Tibial nerve (tissue), 4 donors: ENCODE measurements at regions not wholly inside any gene's neighbourhood (a gene's known extent, or its start where the extent isn't known, plus 50 kb on each side); places are given as distances from the start of the nearest gene placed in this dataset.
"Not testable (repeated sequence)": the region's sequence is repeated elsewhere in the genome, so short reads cannot be mapped to it uniquely, and the experiment has no call there.

Source experiments
- DNase-seq, 2 donors: peaks; one replicate each; pipeline ENCODE4 v3.0.0-alpha.2; 2019; ENCODE audit warnings: low spot score in 2 of 2
- H3K27ac ChIP-seq, 4 donors: fragments of 200-600 bp; sonication (generic) in 3 of 4; one replicate each; pipeline ENCODE4 v1.5.1; 2017 to 2019; ENCODE audit warnings: mild to moderate bottlenecking in 1 of 4
- H3K27me3 ChIP-seq, 2 donors: fragments of 200-600 bp; sonication (generic) in 1 of 2; one replicate each; pipeline versions ENCODE4 v1.5.1 to v1.6.0; 2017 to 2019
- H3K36me3 ChIP-seq, 3 donors: fragments of 200-600 bp; sonication (generic); one replicate each; pipeline ENCODE4 v1.5.1; 2018 to 2019
- H3K4me1 ChIP-seq, 4 donors: fragments of 200-600 bp; sonication (generic) in 3 of 4; one replicate each; pipeline ENCODE4 v1.5.1; 2017 to 2019
- H3K4me3 ChIP-seq, 4 donors: fragments of 200-600 bp; sonication (generic) in 3 of 4; one replicate each; pipeline ENCODE4 v1.5.1; 2017 to 2019; ENCODE audit warnings: mild to moderate bottlenecking in 1 of 4, moderate library complexity in 1 of 4
- H3K9me3 ChIP-seq, 4 donors: fragments of 200-600 bp; sonication (generic) in 3 of 4; one replicate each; pipeline ENCODE4 v1.5.1; 2017 to 2019
- CTCF ChIP-seq, 5 experiments: fragments of 200-600 bp in 3 of 5; fragments of 450-650 bp in 2 of 5; sonication (generic) in 3 of 5; IDR thresholded peaks; one replicate each; pipeline ENCODE4 v1.5.1; 2016 to 2019; ENCODE audit warnings: antibody characterized with exemption in 5 of 5, mild to moderate bottlenecking in 3 of 5, moderate library complexity in 2 of 5
- EP300 ChIP-seq, 2 donors: sonication (generic); formaldehyde crosslinking; IDR thresholded peaks; one replicate each; pipeline ENCODE4 v1.6.1; 2017; ENCODE audit warnings: antibody characterized with exemption in 2 of 2, mild to moderate bottlenecking in 1 of 2
- POLR2A ChIP-seq, 2 donors: fragments of 450-650 bp; IDR thresholded peaks; one replicate each; pipeline ENCODE4 v1.6.1; 2017; ENCODE audit warnings: antibody characterized with exemption in 2 of 2, mild to moderate bottlenecking in 2 of 2, moderate library complexity in 2 of 2
- WGBS, 2 donors: methylation state at CpG; one replicate each; pipeline ENCODE4 v1.1.5; 2018; 5-methylcytosine and 5-hydroxymethylcytosine counted together

- H3K27me3 ChIP-seq: no peaks in the 10 kb centered on the region
- no peak overlapping the region for H3K27ac ChIP-seq
- H3K36me3 ChIP-seq: no peaks in the 10 kb centered on the region
- no peak for DNase-seq
- H3K4me1 ChIP-seq: no peaks in the 10 kb centered on the region
- TF ChIP-seq EP300 (IDR thresholded peaks at IDR 0.05): no peak
- no peak for TF ChIP-seq POLR2A (IDR thresholded peaks at IDR 0.05)
- no peak for TF ChIP-seq CTCF (IDR thresholded peaks at IDR 0.05)
- WGBS, 2 donors: 94 to 98% methylated on average over 14 to 18 of the region's 34 CpGs
- H3K9me3 ChIP-seq: peaks cover 0 to 11% (median 0%) of the 10 kb centered on the region in 4 donors
- H3K4me3 ChIP-seq: no peak overlapping the region
Measured at GRCh38 chr13:80707000-80707983, 366.4 kb upstream of the SPRY2 start.

GRCh38 chr13:80706164-80706471 is 365.2 kb upstream of the SPRY2 start:
- peaks cover 0 to 11% (median 0%) of the 10 kb centered on the region in 4 donors for H3K9me3 ChIP-seq
- TF ChIP-seq EP300 (IDR thresholded peaks at IDR 0.05) (no peak), CTCF (IDR thresholded peaks at IDR 0.05) (no peak), POLR2A (IDR thresholded peaks at IDR 0.05) (no peak)
- no peak overlapping the region for H3K27ac ChIP-seq
- H3K4me1 ChIP-seq: no peaks in the 10 kb centered on the region
- DNase-seq: no peak
- H3K27me3 ChIP-seq: no peaks in the 10 kb centered on the region
- H3K36me3 ChIP-seq: no peaks in the 10 kb centered on the region
- H3K4me3 ChIP-seq: no peak overlapping the region
- WGBS, 2 donors: 93 to 94% methylated on average over 2 to 7 of the region's 10 CpGs

- H3K27me3 ChIP-seq: no peaks in the 10 kb centered on the region
- TF ChIP-seq POLR2A (IDR thresholded peaks at IDR 0.05) (no peak), EP300 (IDR thresholded peaks at IDR 0.05) (no peak), CTCF (IDR thresholded peaks at IDR 0.05) (no peak)
- no peaks in the 10 kb centered on the region for H3K4me1 ChIP-seq
- H3K36me3 ChIP-seq: no peaks in the 10 kb centered on the region
- 94 to 97% methylated on average over 7 to 14 of the region's 30 CpGs for WGBS, 2 donors
- H3K9me3 ChIP-seq: peaks cover 0 to 13% (median 1%) of the 10 kb centered on the region in 4 donors
- no peak overlapping the region for H3K27ac ChIP-seq
- no peak for DNase-seq
- H3K4me3 ChIP-seq: no peak overlapping the region
Measured at GRCh38 chr13:80705371-80706163, 364.6 kb upstream of the SPRY2 start.

GRCh38 chr13:80704369-80704768 is 363.4 kb upstream of the SPRY2 start:
- Histone ChIP-seq H3K4me1 (no peaks in the 10 kb centered on the region), H3K4me3 (no peak overlapping the region), H3K36me3 (no peaks in the 10 kb centered on the region), H3K9me3 (peaks cover 0 to 19% (median 2%) of the 10 kb centered on the region in 4 donors), H3K27me3 (no peaks in the 10 kb centered on the region), H3K27ac (no peak overlapping the region)
- DNase-seq: no peak
- WGBS, 2 donors: 98% methylated on average over 11 to 12 of the region's 20 CpGs
- TF ChIP-seq CTCF (IDR thresholded peaks at IDR 0.05) (no peak), POLR2A (IDR thresholded peaks at IDR 0.05) (no peak), EP300 (IDR thresholded peaks at IDR 0.05) (no peak)

GRCh38 chr13:80695841-80696240 is 354.9 kb upstream of the SPRY2 start:
- Histone ChIP-seq H3K9me3 (peaks cover 0 to 20% (median 3%) of the 10 kb centered on the region in 4 donors), H3K4me1 (no peaks in the 10 kb centered on the region), H3K4me3 (no peak overlapping the region), H3K27ac (no peak overlapping the region), H3K27me3 (no peaks in the 10 kb centered on the region), H3K36me3 (no peaks in the 10 kb centered on the region)
- no peak for TF ChIP-seq EP300 (IDR thresholded peaks at IDR 0.05)
- TF ChIP-seq POLR2A (IDR thresholded peaks at IDR 0.05): no peak
- no peak for TF ChIP-seq CTCF (IDR thresholded peaks at IDR 0.05)
- WGBS, 2 donors: 61 to 73% methylated on average over 1 of the region's 1 CpG
- no peak for DNase-seq

DNA sequence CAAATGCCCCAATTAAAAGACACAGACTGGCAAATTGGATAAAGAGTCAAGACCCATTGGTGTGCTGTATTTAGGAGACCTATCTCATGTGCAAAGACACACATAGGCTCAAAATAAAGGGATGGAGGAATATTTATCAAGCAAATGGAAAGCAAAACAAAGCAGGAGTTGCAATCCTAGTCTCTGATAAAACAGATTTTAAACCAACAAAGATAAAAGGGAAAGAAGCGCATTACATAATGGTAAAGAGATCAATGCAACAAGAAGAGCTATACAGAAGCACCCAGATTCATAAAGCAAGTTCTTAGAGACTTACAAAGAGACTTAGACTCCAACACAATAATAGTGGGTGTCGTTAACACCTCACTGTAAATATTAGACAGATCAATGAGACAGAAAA is 350.9 kb upstream of the SPRY2 start:
- H3K9me3 ChIP-seq: peaks cover 0 to 25% (median 1%) of the 10 kb centered on the region in 4 donors
- not testable (repeated sequence) for H3K36me3 ChIP-seq, H3K4me3 ChIP-seq, H3K27ac ChIP-seq, DNase-seq, H3K4me1 ChIP-seq, H3K27me3 ChIP-seq
- WGBS, 2 donors: 74 to 89% methylated on average over 2 of the region's 2 CpGs
